ENCODE measurements at regions not wholly inside any gene's neighbourhood (a gene's known extent, or its start where the extent isn't known, plus 50 kb on each side); places are given as distances from the start of the nearest gene placed in this dataset.

DNA sequence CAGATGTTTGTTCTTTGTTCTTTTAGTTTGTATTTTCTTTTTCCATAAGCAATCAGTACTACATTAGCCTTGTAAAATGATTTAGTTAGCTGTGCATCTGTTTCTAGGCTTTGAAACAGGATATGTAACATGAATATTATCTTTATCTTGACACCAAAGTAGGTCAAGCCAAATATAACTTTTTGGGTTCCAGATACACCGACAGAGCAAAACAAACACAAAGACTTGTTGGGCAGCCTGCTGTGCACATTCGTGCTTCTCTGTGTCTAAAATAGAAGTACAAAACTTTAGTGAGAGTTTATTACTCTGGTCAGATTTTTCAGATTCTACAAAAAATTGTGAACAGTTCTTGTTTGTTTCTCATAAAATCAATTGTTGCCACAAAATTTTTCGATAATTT, 1059.3 kb upstream of the GYPC start:
- TF ChIP-seq, protein P1, sequence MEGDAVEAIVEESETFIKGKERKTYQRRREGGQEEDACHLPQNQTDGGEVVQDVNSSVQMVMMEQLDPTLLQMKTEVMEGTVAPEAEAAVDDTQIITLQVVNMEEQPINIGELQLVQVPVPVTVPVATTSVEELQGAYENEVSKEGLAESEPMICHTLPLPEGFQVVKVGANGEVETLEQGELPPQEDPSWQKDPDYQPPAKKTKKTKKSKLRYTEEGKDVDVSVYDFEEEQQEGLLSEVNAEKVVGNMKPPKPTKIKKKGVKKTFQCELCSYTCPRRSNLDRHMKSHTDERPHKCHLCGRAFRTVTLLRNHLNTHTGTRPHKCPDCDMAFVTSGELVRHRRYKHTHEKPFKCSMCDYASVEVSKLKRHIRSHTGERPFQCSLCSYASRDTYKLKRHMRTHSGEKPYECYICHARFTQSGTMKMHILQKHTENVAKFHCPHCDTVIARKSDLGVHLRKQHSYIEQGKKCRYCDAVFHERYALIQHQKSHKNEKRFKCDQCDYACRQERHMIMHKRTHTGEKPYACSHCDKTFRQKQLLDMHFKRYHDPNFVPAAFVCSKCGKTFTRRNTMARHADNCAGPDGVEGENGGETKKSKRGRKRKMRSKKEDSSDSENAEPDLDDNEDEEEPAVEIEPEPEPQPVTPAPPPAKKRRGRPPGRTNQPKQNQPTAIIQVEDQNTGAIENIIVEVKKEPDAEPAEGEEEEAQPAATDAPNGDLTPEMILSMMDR (conservative IDR thresholded peaks at IDR 0.05; ENCODE audit: low read depth, low read length), result no peak
- TF ChIP-seq EZH2phosphoT487 (IDR thresholded peaks at IDR 0.05; ENCODE audit: borderline replicate concordance, low read length) (no peak), EZH2 (IDR thresholded peaks at IDR 0.05; ENCODE audit: low read length, unreplicated experiment) (no peak)
